ENCODE measurements at regions not wholly inside any gene's neighbourhood (a gene's known extent, or its start where the extent isn't known, plus 50 kb on each side); places are given as distances from the start of the nearest gene placed in this dataset.

- Histone ChIP-seq H3K4me3 (no peak overlapping the region), H3K36me3 (ENCODE audit: low read depth, missing control alignments) (no peaks in the 10 kb centered on the region), H3K27ac (no peak overlapping the region), H3K9me3 (no peaks in the 10 kb centered on the region), H3K4me1 (peaks cover 6% of the 10 kb centered on the region), H3K27me3 (no peaks in the 10 kb centered on the region)
- TF ChIP-seq POLR2A (IDR thresholded peaks at IDR 0.05), result no peak
- no peak for TF ChIP-seq CTCF (IDR thresholded peaks at IDR 0.05)
- no peak for DNase-seq
- intact Hi-C loops (cut with DNase I; ENCODE audit: low total_unique reads), result no loop called here
- WGBS, 2 donors, result 68 to 85% methylated on average over 2 of the region's 2 CpGs
Measured at GRCh38 chr16:87250431-87250960, 66.7 kb downstream of the C16orf95 start.

GRCh38 chr16:87252269-87252970 lies 64.8 kb downstream of the C16orf95 start:
- Histone ChIP-seq H3K27ac (no peak overlapping the region), H3K4me1 (peaks cover 6% of the 10 kb centered on the region), H3K4me3 (no peak overlapping the region), H3K9me3 (no peaks in the 10 kb centered on the region), H3K27me3 (no peaks in the 10 kb centered on the region), H3K36me3 (ENCODE audit: low read depth, missing control alignments) (no peaks in the 10 kb centered on the region)
- DNase-seq, result no peak
- WGBS, 2 donors, result 85 to 88% methylated on average over 12 of the region's 12 CpGs
- intact Hi-C loops (cut with DNase I; ENCODE audit: low total_unique reads), result no loop called here
- no peak for TF ChIP-seq POLR2A (IDR thresholded peaks at IDR 0.05)
- no peak for TF ChIP-seq CTCF (IDR thresholded peaks at IDR 0.05)

Small RNAs in the stretch of these regions (small RNA-seq; reads per million reads assigned to genes)
- gene AC093519.1, result 0 reads per million in 2 donors
